Right lobe of liver (tissue), 4 donors: ENCODE measurements at regions not wholly inside any gene's neighbourhood (a gene's known extent, or its start where the extent isn't known, plus 50 kb on each side); places are given as distances from the start of the nearest gene placed in this dataset.

ENCODE experiments used
- CTCF ChIP-seq, 4 donors: fragments of 200-600 bp in 3 of 4; fragments of 450-650 bp in 1 of 4; IDR thresholded peaks; one replicate each; pipeline versions ENCODE4 v1.5.1 to v1.8.0; 2016 to 2022; ENCODE audit warnings: antibody characterized with exemption in 4 of 4, mild to moderate bottlenecking in 2 of 4
- POLR2A ChIP-seq: fragments of 450-650 bp; IDR thresholded peaks from one replicate; pipeline ENCODE4 v1.6.1; 2017; ENCODE audit warnings: antibody characterized with exemption, mild to moderate bottlenecking
- donor health status: DM: no; HTN: no; CAD: no.
- donor health status: DM: no; HTN: no; CAD: no.
- donor health status: DM: no; HTN: yes; CAD: no.

- TF ChIP-seq POLR2A, result no peak
- no peak for TF ChIP-seq CTCF (IDR thresholded peaks at IDR 0.05)
Measured at GRCh38 chr3:181791056-181791955, 79.6 kb downstream of the SOX2 start.
